OCI-LY3 (cell line): ENCODE measurements at regions not wholly inside any gene's neighbourhood (a gene's known extent, or its start where the extent isn't known, plus 50 kb on each side); places are given as distances from the start of the nearest gene placed in this dataset.

ENCODE experiments used
- CTCF ChIP-seq: fragments of 200-600, 300-600 bp; sonication (generic); IDR thresholded peaks from 2 replicates; pipeline ENCODE4 v1.5.1; 2014; ENCODE audit warnings: antibody characterized with exemption, low read length, low read depth
- EZH2phosphoT487 ChIP-seq: fragments of 200-600 bp; shearing (Covaris generic); IDR thresholded peaks from 2 replicates; pipeline ENCODE4 v1.6.1; 2018; ENCODE audit warnings: antibody characterized with exemption, mixed run types, low read depth

- TF ChIP-seq CTCF: no peak
- TF ChIP-seq EZH2phosphoT487: no peak
Observed at GRCh38 chr14:36233217-36233616, 56.7 kb upstream of the PTCSC3 start.
